Caco-2 (cell line): ENCODE measurements at regions not wholly inside any gene's neighbourhood (a gene's known extent, or its start where the extent isn't known, plus 50 kb on each side); places are given as distances from the start of the nearest gene placed in this dataset.

Source experiments
- BruUV-seq: library from RNA; stranded (reverse); fragments of 400-500 nt; replicated peaks from 2 replicates; lab custom pipeline; 2021; lab: Mats Ljungman, UMichigan
- CTCF ChIA-PET: fragments of 300-600 bp; sonication (Branson Sonifier 250); formaldehyde crosslinking; loops from one replicate; lab custom pipeline; 2022; ENCODE audit warnings: antibody characterized with exemption; lab: Charles Lee
- POLR2A ChIA-PET: fragments of 300-600 bp; sonication (Branson Sonifier 250); formaldehyde crosslinking; loops from one replicate; lab custom pipeline; 2022; ENCODE audit warnings: antibody characterized with exemption; lab: Charles Lee
- DNase-seq, 2 experiments: peaks; one replicate each; pipeline versions ENCODE4 v3.0.0 to v3.0.0-alpha.2; 2020 to 2022
- H3K27me3 ChIP-seq: replicated peaks from 2 replicates; pipeline ENCODE4 v1.6.0; 2011; ENCODE audit warnings: low read length; ENCODE audit not compliant: control insufficient read depth, insufficient read depth
- H3K36me3 ChIP-seq: 2 replicates; pipeline ENCODE4 v1.5.1; 2011; ENCODE audit warnings: low read length; ENCODE audit not compliant: control insufficient read depth, insufficient read depth
- H3K4me1 ChIP-seq: fragments of 250-450 bp; sonication (Bioruptor Pico); 2 replicates; pipeline ENCODE4 v1.5.1; 2020; ENCODE audit warnings: mild to moderate bottlenecking
- H3K4me3 ChIP-seq: 2 replicates; pipeline ENCODE4 v1.5.1; 2011; ENCODE audit warnings: low read depth, mild to moderate bottlenecking, control low read depth, low read length
- H3K9me3 ChIP-seq: fragments of 250-450 bp; sonication (Bioruptor Pico); 2 replicates; pipeline ENCODE4 v1.5.1; 2020; ENCODE audit warnings: mild to moderate bottlenecking, moderate library complexity
- H3K27ac Mint-ChIP-seq: one replicate; pipeline ENCODE4 v1.8.0; 2022; ENCODE audit warnings: mixed read lengths; ENCODE audit not compliant: unreplicated experiment
- H3K27me3 Mint-ChIP-seq: one replicate; pipeline ENCODE4 v1.8.0; 2022; ENCODE audit warnings: mixed read lengths; ENCODE audit not compliant: insufficient read depth, unreplicated experiment
- H3K36me3 Mint-ChIP-seq: one replicate; pipeline ENCODE4 v1.8.0; 2022; ENCODE audit warnings: mild to moderate bottlenecking, mixed read lengths; ENCODE audit not compliant: insufficient read depth, unreplicated experiment
- H3K4me1 Mint-ChIP-seq: one replicate; pipeline ENCODE4 v1.8.0; 2022; ENCODE audit warnings: low read depth, mixed read lengths; ENCODE audit not compliant: unreplicated experiment
- H3K4me3 Mint-ChIP-seq: one replicate; pipeline ENCODE4 v1.8.0; 2022; ENCODE audit warnings: mild to moderate bottlenecking, moderate library complexity, mixed read lengths; ENCODE audit not compliant: unreplicated experiment
- H3K9me3 Mint-ChIP-seq: one replicate; pipeline ENCODE4 v1.8.0; 2022; ENCODE audit warnings: mixed read lengths; ENCODE audit not compliant: unreplicated experiment
- intact Hi-C: fragments of 100-400 bp; cut with micrococcal nuclease; formaldehyde crosslinking; loops from one replicate; pipeline ENCODE4 v1.10.0; 2022; ENCODE audit not compliant: unreplicated experiment
- TF ChIP-seq, protein P1 (sequence below), 2 experiments: fragments of 200-600 bp in 1 of 2; IDR thresholded peaks; 1 replicate in 1 of 2; 2 replicates in 1 of 2; pipeline versions ENCODE4 v1.5.1 to v1.8.0; 2011 to 2022; ENCODE audit warnings: antibody characterized with exemption in 1 of 2, control low read depth in 1 of 2, inconsistent platforms in 1 of 2, low read depth in 1 of 2, low read length in 1 of 2, mild to moderate bottlenecking in 1 of 2, moderate library complexity in 1 of 2; ENCODE audit not compliant: insufficient read depth in 1 of 2, severe bottlenecking in 1 of 2, unreplicated experiment in 1 of 2

DNA sequence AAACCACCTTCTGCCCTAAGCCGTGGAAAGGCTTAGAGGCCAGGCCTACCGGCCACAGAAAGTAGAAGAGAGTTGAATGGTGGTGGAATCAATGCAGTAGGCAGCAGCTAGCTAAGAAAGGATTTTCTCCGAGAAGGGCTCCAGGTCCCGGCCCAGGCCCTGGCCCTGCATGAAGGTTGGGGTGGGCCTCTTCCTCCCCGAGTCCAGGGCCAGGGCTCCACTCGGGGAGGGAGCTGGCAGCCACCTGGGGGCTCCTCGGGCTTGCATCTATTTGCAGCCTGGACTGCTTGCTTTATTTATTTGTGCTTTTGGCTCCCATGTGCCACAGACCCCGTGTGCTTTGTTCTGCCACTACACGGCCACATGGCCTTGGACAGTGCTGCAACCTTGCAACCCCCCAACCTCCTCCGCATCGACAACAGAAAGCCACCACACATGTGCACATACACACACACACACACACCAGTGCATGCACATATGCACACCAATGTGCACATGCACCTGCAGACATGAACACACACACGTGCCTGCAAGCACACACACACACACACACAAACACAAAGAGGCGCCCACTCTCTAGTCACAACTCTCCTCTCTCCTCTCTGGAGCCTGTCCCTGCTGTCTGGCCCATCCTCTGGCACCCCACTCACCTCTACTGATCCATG is 96.4 kb upstream of the TNRC6C start:
- Histone ChIP-seq H3K9me3 (no peaks in the 10 kb centered on the region), H3K4me3 (no peak overlapping the region), H3K36me3 (no peaks in the 10 kb centered on the region), H3K27me3 (no peaks in the 10 kb centered on the region; the same call in 1 of the 2 replicates), H3K4me1 (peaks cover 6% of the 10 kb centered on the region)
- ChIA-PET POLR2A (no interaction called here), CTCF (no interaction called here)
- H3K4me3 Mint-ChIP-seq = no peak overlapping the region
- H3K36me3 Mint-ChIP-seq = no peaks in the 10 kb centered on the region
- H3K9me3 Mint-ChIP-seq = no peaks in the 10 kb centered on the region
- BruUV-seq = no TSS peak
- intact Hi-C loops = no loop called here
- peaks cover 7% of the 10 kb centered on the region for H3K27me3 Mint-ChIP-seq
- no peak for DNase-seq
- TF ChIP-seq, protein P1, sequence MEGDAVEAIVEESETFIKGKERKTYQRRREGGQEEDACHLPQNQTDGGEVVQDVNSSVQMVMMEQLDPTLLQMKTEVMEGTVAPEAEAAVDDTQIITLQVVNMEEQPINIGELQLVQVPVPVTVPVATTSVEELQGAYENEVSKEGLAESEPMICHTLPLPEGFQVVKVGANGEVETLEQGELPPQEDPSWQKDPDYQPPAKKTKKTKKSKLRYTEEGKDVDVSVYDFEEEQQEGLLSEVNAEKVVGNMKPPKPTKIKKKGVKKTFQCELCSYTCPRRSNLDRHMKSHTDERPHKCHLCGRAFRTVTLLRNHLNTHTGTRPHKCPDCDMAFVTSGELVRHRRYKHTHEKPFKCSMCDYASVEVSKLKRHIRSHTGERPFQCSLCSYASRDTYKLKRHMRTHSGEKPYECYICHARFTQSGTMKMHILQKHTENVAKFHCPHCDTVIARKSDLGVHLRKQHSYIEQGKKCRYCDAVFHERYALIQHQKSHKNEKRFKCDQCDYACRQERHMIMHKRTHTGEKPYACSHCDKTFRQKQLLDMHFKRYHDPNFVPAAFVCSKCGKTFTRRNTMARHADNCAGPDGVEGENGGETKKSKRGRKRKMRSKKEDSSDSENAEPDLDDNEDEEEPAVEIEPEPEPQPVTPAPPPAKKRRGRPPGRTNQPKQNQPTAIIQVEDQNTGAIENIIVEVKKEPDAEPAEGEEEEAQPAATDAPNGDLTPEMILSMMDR (IDR thresholded peaks at IDR 0.05; ENCODE audit: insufficient read depth in 1 of 2, low read depth in 1 of 2, low read length in 1 of 2, severe bottlenecking in 1 of 2, unreplicated experiment in 1 of 2) = no peak
- H3K4me1 Mint-ChIP-seq = no peaks in the 10 kb centered on the region
- H3K27ac Mint-ChIP-seq = no peak overlapping the region

DNA sequence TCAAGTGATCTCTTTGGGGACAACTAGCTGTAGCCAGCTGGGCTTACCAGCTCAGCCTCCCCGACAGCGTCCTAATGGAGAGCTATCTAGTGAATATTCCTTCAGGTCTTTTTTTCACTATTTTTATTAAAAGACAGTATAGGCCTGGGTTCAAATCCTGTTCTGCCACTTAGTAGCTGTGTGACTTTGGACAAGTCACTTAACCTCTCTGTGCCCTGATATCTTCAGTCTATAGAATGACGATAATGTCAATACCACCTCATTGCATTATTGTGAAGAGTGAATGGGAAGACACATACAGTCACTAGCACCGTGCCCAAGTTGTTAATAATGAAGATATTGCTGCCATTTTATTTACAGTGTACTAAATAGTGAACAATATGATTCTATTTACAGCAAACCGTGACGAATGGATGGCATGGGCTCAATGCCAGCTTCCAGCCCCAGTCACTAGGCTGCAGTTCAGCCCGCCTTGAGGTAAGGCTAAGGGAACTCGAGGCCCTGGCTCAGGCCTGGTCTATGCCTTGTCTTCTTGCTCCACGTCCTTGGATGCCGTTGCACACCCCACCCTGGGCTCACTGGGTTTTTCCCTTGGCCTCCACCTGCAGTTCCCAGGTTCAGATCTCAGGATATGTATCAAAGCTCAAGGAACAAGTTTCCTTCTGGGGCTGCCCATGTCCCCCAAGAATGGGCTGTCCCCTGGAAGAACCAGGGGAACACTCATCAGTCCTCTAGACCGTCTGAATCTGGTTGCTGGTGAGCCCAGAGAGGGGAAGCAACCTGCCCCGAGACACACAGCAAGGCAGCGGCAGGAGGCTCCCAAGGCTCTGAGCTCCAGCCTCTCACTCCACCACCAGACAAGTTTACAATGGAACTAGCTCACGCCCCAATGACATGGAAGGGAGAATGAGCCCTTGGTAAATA is 95.4 kb upstream of the TNRC6C start:
- Histone ChIP-seq H3K27me3 (no peaks in the 10 kb centered on the region; the same call in 1 of the 2 replicates), H3K4me3 (no peak overlapping the region), H3K4me1 (no peaks in the 10 kb centered on the region; the same call in 1 of the 2 replicates), H3K9me3 (no peaks in the 10 kb centered on the region), H3K36me3 (no peaks in the 10 kb centered on the region)
- no TSS peak for BruUV-seq
- H3K36me3 Mint-ChIP-seq = no peaks in the 10 kb centered on the region
- H3K27ac Mint-ChIP-seq = no peak overlapping the region
- H3K4me3 Mint-ChIP-seq = no peak overlapping the region
- H3K9me3 Mint-ChIP-seq = no peaks in the 10 kb centered on the region
- peaks cover 7% of the 10 kb centered on the region for H3K27me3 Mint-ChIP-seq
- TF ChIP-seq, protein P1 (IDR thresholded peaks at IDR 0.05; ENCODE audit: insufficient read depth in 1 of 2, low read depth in 1 of 2, low read length in 1 of 2, severe bottlenecking in 1 of 2, unreplicated experiment in 1 of 2) = no peak
- no peaks in the 10 kb centered on the region for H3K4me1 Mint-ChIP-seq
- ChIA-PET POLR2A (interaction anchor here (1.4 kb wide), 1 partner anchor 95 kb away, joined by 6 read pairs; the partner anchor contains the start of gene TNRC6C), CTCF (interaction anchor here (0.6 kb wide), 1 partner anchor 20 kb away, joined by 3 read pairs; no protein-coding TSS in a partner anchor)
- intact Hi-C loops = no loop called here
- no peak for DNase-seq

DNA sequence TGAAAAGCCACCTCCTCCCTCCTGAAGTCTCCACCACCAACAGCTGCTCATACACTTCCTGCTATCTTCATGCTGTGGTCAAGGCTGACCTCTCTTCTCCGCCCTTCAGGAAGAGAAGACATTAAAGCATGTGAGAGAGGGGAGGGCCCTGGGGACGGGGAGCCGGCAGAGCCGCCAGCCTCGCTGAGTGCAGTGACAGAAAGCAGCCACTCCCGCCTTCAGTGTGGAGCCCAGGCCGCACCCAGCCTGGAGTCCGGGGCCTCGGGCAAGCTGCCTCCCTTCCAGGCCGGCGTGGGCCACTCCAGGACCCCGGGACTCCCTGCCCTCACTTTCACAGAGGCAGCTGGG is 94.7 kb upstream of the TNRC6C start:
- H3K9me3 ChIP-seq = no peaks in the 10 kb centered on the region
- no peak overlapping the region for H3K27ac Mint-ChIP-seq
- intact Hi-C loops = no loop called here
- BruUV-seq = no TSS peak
- TF ChIP-seq, protein P1 (IDR thresholded peaks at IDR 0.05; ENCODE audit: insufficient read depth in 1 of 2, low read depth in 1 of 2, low read length in 1 of 2, severe bottlenecking in 1 of 2, unreplicated experiment in 1 of 2) = no peak
- H3K36me3 ChIP-seq = no peaks in the 10 kb centered on the region
- no peak overlapping the region for H3K4me3 Mint-ChIP-seq
- POLR2A ChIA-PET = interaction anchor here (1.4 kb wide), 1 partner anchor 95 kb away, joined by 6 read pairs; the partner anchor contains the start of gene TNRC6C
- peak; percentile 40 to 55 for DNase-seq
- no peaks in the 10 kb centered on the region for H3K9me3 Mint-ChIP-seq
- no peaks in the 10 kb centered on the region for H3K4me1 Mint-ChIP-seq
- H3K4me1 ChIP-seq = no peaks in the 10 kb centered on the region; the same call in 1 of the 2 replicates
- CTCF ChIA-PET = interaction anchor here (0.6 kb wide), 1 partner anchor 20 kb away, joined by 3 read pairs; no protein-coding TSS in a partner anchor
- no peaks in the 10 kb centered on the region for H3K36me3 Mint-ChIP-seq
- no peak overlapping the region for H3K4me3 ChIP-seq
- no peaks in the 10 kb centered on the region; the same call in 1 of the 2 replicates for H3K27me3 ChIP-seq
- H3K27me3 Mint-ChIP-seq = peaks cover 7% of the 10 kb centered on the region
